ENCODE measurements at regions not wholly inside any gene's neighbourhood (a gene's known extent, or its start where the extent isn't known, plus 50 kb on each side); places are given as distances from the start of the nearest gene placed in this dataset.

DNA sequence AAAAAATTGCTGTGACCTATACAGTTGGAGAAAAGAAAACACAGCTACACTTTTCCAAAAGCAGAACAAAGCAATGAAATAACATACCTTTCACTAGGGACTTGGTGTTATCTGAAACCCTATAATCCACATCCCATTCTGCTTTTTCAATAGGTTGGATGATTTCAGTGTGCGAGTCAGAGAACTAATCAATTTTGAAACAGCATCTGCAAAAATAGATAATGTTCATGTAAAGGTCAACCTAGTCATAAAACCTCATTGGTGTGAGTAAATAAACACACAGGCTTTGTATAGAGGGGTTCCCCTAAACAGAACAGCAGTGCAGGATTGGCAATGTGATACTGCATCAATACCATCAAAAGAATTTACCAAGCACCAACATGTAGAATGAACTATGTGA is 173.0 kb upstream of the G2E3 start:
- no peak for TF ChIP-seq TAF1 (IDR thresholded peaks at IDR 0.05; ENCODE audit: low read depth)
- no peak for TF ChIP-seq EP300 (IDR thresholded peaks at IDR 0.05; ENCODE audit: borderline replicate concordance)
- TF ChIP-seq EGR1 (IDR thresholded peaks at IDR 0.05): no peak
